ENCODE measurements at regions not wholly inside any gene's neighbourhood (a gene's known extent, or its start where the extent isn't known, plus 50 kb on each side); places are given as distances from the start of the nearest gene placed in this dataset.

DNA sequence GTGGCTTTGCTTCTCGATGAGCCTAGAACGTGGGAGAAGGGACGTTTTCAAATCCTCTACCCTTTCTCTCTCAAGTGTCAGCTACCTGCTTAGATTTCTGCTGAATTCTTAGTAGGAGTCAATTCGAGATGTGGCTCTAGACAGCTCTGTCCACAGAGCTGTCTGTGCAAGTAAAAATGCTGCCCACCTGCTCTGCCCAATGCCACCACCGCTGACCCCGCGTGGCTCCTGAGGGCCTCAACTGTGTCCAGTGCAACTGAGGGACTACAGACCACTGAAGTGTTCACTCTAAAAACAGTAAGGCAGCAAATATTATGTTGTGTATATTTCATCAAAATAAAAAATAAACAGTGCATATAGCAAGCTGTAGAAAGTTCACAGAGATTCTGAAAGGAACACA lies 266.3 kb downstream of the ZNF516 start:
- no peak for DNase-seq (ENCODE audit: low spot score)
- no peaks in the 10 kb centered on the region for H3K9me3 ChIP-seq (ENCODE audit: low read length)
- H3K4me3 ChIP-seq (ENCODE audit: low read depth, low read length, poor library complexity, severe bottlenecking), result no peak overlapping the region
- POLR2A ChIA-PET, result no interaction called here
- TF ChIP-seq, protein P1, sequence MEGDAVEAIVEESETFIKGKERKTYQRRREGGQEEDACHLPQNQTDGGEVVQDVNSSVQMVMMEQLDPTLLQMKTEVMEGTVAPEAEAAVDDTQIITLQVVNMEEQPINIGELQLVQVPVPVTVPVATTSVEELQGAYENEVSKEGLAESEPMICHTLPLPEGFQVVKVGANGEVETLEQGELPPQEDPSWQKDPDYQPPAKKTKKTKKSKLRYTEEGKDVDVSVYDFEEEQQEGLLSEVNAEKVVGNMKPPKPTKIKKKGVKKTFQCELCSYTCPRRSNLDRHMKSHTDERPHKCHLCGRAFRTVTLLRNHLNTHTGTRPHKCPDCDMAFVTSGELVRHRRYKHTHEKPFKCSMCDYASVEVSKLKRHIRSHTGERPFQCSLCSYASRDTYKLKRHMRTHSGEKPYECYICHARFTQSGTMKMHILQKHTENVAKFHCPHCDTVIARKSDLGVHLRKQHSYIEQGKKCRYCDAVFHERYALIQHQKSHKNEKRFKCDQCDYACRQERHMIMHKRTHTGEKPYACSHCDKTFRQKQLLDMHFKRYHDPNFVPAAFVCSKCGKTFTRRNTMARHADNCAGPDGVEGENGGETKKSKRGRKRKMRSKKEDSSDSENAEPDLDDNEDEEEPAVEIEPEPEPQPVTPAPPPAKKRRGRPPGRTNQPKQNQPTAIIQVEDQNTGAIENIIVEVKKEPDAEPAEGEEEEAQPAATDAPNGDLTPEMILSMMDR (conservative IDR thresholded peaks at IDR 0.05; ENCODE audit: low read length), result no peak
- no peak for TF ChIP-seq EZH2phosphoT487 (IDR thresholded peaks at IDR 0.05; ENCODE audit: borderline replicate concordance, low read depth, low read length)
- no peak overlapping the region for H3K4me2 ChIP-seq (ENCODE audit: low read length)
- H3K4me1 ChIP-seq (ENCODE audit: insufficient read depth, low read length, poor library complexity, severe bottlenecking), result no peaks in the 10 kb centered on the region
- H2AFZ ChIP-seq (ENCODE audit: low read length), result no peak overlapping the region
- H4K20me1 ChIP-seq (ENCODE audit: insufficient read depth, low read length), result no peaks in the 10 kb centered on the region
- no peak overlapping the region for H3K27ac ChIP-seq (ENCODE audit: low read depth, low read length, poor library complexity, severe bottlenecking)
- no peaks in the 10 kb centered on the region for H3K79me2 ChIP-seq (ENCODE audit: insufficient read depth, low read depth, low read length)
- intact Hi-C loops (cut with micrococcal nuclease; ENCODE audit: unreplicated experiment), result no loop called here
- BruUV-seq (replicated peaks), result no TSS peak
- no peaks in the 10 kb centered on the region for H3K36me3 ChIP-seq (ENCODE audit: insufficient read depth, low read length)
- no peaks in the 10 kb centered on the region for H3K9me2 ChIP-seq (ENCODE audit: insufficient read depth, low read length)
- CTCF ChIA-PET (ENCODE audit: unreplicated experiment), result no interaction called here

DNA sequence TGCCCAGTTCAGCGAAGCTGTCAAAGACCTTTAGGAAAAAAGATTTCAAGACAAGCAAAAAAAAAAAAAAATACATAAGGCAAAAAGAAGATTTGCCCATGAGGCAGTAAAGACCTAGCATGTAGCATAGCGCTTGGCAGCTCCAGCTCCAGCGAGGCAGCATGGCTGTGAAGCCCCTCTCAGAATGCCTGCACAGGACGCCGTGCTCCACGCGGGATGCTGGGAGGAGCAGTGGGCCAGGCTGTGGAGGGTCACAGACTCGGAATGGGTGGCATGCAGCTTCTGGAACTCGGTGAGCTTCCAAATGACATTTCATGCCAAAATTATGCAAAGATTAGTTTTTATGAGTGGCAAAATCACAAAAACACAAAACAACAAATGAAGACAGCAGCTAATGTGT lies 267.3 kb downstream of the ZNF516 start:
- Histone ChIP-seq H3K79me2 (ENCODE audit: insufficient read depth, low read depth, low read length) (no peaks in the 10 kb centered on the region), H3K4me3 (ENCODE audit: low read depth, low read length, poor library complexity, severe bottlenecking) (no peak overlapping the region), H4K20me1 (ENCODE audit: insufficient read depth, low read length) (no peaks in the 10 kb centered on the region), H3K9me3 (ENCODE audit: low read length) (no peaks in the 10 kb centered on the region), H3K4me2 (ENCODE audit: low read length) (no peak overlapping the region), H3K9me2 (ENCODE audit: insufficient read depth, low read length) (no peaks in the 10 kb centered on the region), H2AFZ (ENCODE audit: low read length) (no peak overlapping the region), H3K27ac (ENCODE audit: low read depth, low read length, poor library complexity, severe bottlenecking) (no peak overlapping the region), H3K36me3 (ENCODE audit: insufficient read depth, low read length) (no peaks in the 10 kb centered on the region), H3K4me1 (ENCODE audit: insufficient read depth, low read length, poor library complexity, severe bottlenecking) (no peaks in the 10 kb centered on the region)
- intact Hi-C loops (cut with micrococcal nuclease; ENCODE audit: unreplicated experiment), result no loop called here
- CTCF ChIA-PET (ENCODE audit: unreplicated experiment), result no interaction called here
- DNase-seq (ENCODE audit: low spot score), result no peak
- no TSS peak for BruUV-seq (replicated peaks)
- POLR2A ChIA-PET, result no interaction called here
- TF ChIP-seq, protein P1 (conservative IDR thresholded peaks at IDR 0.05; ENCODE audit: low read length), result no peak
- TF ChIP-seq EZH2phosphoT487 (IDR thresholded peaks at IDR 0.05; ENCODE audit: borderline replicate concordance, low read depth, low read length), result no peak

DNA sequence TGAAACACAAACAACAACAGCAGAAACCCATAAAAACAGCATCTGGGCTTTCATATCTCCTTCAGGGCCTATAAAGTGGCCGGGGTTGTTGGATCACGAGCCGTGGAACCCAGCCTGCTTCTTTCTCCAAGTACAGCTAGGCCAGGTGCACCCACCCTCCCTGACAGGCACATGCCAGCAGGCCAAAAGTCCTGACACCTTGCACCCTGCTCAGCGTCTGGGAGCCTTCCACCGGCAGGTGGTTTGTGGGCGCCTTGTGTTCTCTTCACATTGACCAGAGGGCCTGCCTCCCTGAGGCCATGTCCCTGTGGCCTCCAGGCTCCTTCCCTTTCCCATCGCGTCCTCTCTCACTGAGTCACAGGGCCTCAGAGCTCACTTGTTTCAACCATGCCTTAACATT lies 271.6 kb downstream of the ZNF516 start:
- Histone ChIP-seq H3K79me2 (ENCODE audit: insufficient read depth, low read depth, low read length) (no peaks in the 10 kb centered on the region), H3K4me2 (ENCODE audit: low read length) (no peak overlapping the region), H4K20me1 (ENCODE audit: insufficient read depth, low read length) (no peaks in the 10 kb centered on the region), H3K4me1 (ENCODE audit: insufficient read depth, low read length, poor library complexity, severe bottlenecking) (no peaks in the 10 kb centered on the region), H3K36me3 (ENCODE audit: insufficient read depth, low read length) (no peaks in the 10 kb centered on the region), H3K27ac (ENCODE audit: low read depth, low read length, poor library complexity, severe bottlenecking) (no peak overlapping the region), H3K9me2 (ENCODE audit: insufficient read depth, low read length) (no peaks in the 10 kb centered on the region), H2AFZ (ENCODE audit: low read length) (no peak overlapping the region), H3K4me3 (ENCODE audit: low read depth, low read length, poor library complexity, severe bottlenecking) (no peak overlapping the region), H3K9me3 (ENCODE audit: low read length) (no peaks in the 10 kb centered on the region)
- intact Hi-C loops (cut with micrococcal nuclease; ENCODE audit: unreplicated experiment), result no loop called here
- BruUV-seq (replicated peaks), result no TSS peak
- TF ChIP-seq, protein P1 (conservative IDR thresholded peaks at IDR 0.05; ENCODE audit: low read length), result no peak
- TF ChIP-seq EZH2phosphoT487 (IDR thresholded peaks at IDR 0.05; ENCODE audit: borderline replicate concordance, low read depth, low read length), result no peak
- POLR2A ChIA-PET, result no interaction called here
- DNase-seq (ENCODE audit: low spot score), result no peak
- CTCF ChIA-PET (ENCODE audit: unreplicated experiment), result no interaction called here
